ENCODE measurements at regions not wholly inside any gene's neighbourhood (a gene's known extent, or its start where the extent isn't known, plus 50 kb on each side); places are given as distances from the start of the nearest gene placed in this dataset.

GRCh38 chr15:62957130-62957529 is 85.4 kb upstream of the TPM1 start:
- intact Hi-C loops (cut with DNase I) = no loop called here
- H3K36me3 ChIP-seq (replicated peaks in 1 of 2; ENCODE audit: insufficient read depth in 1 of 2, low read depth in 2 of 2) = no peaks in the 10 kb centered on the region
- no peaks in the 10 kb centered on the region for H3K9me3 ChIP-seq
- H3K4me1 ChIP-seq = peaks cover 19% of the 10 kb centered on the region
- H3K4me3 ChIP-seq = no peak overlapping the region
- 87 to 92% methylated on average over 6 of the region's 6 CpGs for WGBS, 2 donors
- H3K27ac ChIP-seq = no peak overlapping the region
- no peaks in the 10 kb centered on the region for H3K27me3 ChIP-seq
- ATAC-seq (no peak), DNase-seq (no peak)
- TF ChIP-seq POLR2A (IDR thresholded peaks at IDR 0.05) = no peak
- TF ChIP-seq, protein P1, sequence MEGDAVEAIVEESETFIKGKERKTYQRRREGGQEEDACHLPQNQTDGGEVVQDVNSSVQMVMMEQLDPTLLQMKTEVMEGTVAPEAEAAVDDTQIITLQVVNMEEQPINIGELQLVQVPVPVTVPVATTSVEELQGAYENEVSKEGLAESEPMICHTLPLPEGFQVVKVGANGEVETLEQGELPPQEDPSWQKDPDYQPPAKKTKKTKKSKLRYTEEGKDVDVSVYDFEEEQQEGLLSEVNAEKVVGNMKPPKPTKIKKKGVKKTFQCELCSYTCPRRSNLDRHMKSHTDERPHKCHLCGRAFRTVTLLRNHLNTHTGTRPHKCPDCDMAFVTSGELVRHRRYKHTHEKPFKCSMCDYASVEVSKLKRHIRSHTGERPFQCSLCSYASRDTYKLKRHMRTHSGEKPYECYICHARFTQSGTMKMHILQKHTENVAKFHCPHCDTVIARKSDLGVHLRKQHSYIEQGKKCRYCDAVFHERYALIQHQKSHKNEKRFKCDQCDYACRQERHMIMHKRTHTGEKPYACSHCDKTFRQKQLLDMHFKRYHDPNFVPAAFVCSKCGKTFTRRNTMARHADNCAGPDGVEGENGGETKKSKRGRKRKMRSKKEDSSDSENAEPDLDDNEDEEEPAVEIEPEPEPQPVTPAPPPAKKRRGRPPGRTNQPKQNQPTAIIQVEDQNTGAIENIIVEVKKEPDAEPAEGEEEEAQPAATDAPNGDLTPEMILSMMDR (IDR thresholded peaks at IDR 0.05) = no peak

- Histone ChIP-seq H3K27me3 (no peaks in the 10 kb centered on the region), H3K27ac (peak overlapping the region in 2 of 4 donors; percentile 1 to 19), H3K36me3 (replicated peaks in 1 of 2; ENCODE audit: insufficient read depth in 1 of 2, low read depth in 2 of 2) (no peaks in the 10 kb centered on the region), H3K9me3 (no peaks in the 10 kb centered on the region), H3K4me1 (peaks cover 19% of the 10 kb centered on the region), H3K4me3 (no peak overlapping the region)
- intact Hi-C loops (cut with DNase I) = no loop called here
- WGBS, 2 donors = 46 to 54% methylated on average over 7 of the region's 7 CpGs
- TF ChIP-seq POLR2A (IDR thresholded peaks at IDR 0.05) = no peak
- TF ChIP-seq, protein P1 (IDR thresholded peaks at IDR 0.05) = no peak
- DNase-seq = peak; percentile 61 to 73 (median 68)
- peak; percentile 88 for ATAC-seq
These were observed 83.8 kb upstream of the TPM1 start for GRCh38 chr15:62958528-62959363.

- DNase-seq (no peak), ATAC-seq (no peak)
- no peak for TF ChIP-seq POLR2A (IDR thresholded peaks at IDR 0.05)
- TF ChIP-seq, protein P1 (IDR thresholded peaks at IDR 0.05) = no peak
- Histone ChIP-seq H3K36me3 (replicated peaks in 1 of 2; ENCODE audit: insufficient read depth in 1 of 2, low read depth in 2 of 2) (no peaks in the 10 kb centered on the region), H3K4me1 (peaks cover 19% of the 10 kb centered on the region), H3K9me3 (no peaks in the 10 kb centered on the region), H3K27ac (no peak overlapping the region), H3K4me3 (no peak overlapping the region), H3K27me3 (no peaks in the 10 kb centered on the region)
- WGBS, 2 donors = 80 to 84% methylated on average over 7 to 9 of the region's 9 CpGs
- intact Hi-C loops (cut with DNase I) = no loop called here
These were observed 81.4 kb upstream of the TPM1 start for GRCh38 chr15:62961134-62961533.

DNA sequence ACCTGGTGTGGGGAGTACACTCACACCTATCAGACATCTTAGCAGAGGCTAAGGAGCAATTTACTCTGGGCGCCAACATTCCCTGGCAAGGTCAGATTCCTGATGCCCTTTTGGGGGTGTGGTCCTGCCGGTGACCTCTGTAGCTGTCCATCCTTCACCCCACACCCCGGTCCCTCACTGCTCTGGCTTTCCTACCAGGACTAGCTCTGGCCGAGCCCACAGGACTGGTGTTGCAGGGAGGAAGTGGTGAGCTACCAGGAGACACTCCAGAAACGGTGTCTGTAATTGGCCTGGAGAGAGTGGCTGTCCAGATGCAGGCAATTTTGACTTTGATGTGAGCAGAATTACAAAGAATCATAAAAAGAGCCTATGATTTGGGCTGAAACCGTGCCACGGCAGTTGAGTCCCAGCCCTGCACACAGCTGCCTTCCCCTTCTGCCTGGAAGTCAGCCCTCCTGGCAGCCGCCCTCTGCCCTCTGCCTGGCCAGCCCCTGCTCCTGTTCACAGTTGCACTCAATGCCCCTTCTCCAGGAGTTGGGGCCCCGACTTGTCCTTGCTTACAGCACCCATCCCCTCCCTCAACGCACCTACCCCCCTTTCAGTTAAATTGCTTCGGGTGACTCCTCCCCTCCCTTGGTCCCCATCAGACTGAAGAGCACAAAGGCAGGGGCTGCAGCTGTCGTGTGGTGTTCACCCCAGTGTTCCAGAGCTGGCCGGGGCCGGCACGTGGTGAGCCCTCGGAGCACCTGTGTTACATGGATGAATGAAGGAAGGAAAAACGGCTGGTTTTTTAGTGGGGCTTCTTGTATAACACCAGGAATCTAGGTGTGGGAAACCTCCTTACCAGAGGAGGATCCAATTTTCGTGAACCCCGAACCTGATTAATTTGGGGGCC is 80.2 kb upstream of the TPM1 start:
- Histone ChIP-seq H3K36me3 (replicated peaks in 1 of 2; ENCODE audit: insufficient read depth in 1 of 2, low read depth in 2 of 2) (no peaks in the 10 kb centered on the region), H3K27me3 (no peaks in the 10 kb centered on the region), H3K4me3 (no peak overlapping the region), H3K27ac (no peak overlapping the region), H3K9me3 (no peaks in the 10 kb centered on the region), H3K4me1 (peaks cover 19% of the 10 kb centered on the region)
- TF ChIP-seq, protein P1 (IDR thresholded peaks at IDR 0.05) = no peak
- no peak for TF ChIP-seq POLR2A (IDR thresholded peaks at IDR 0.05)
- intact Hi-C loops (cut with DNase I) = no loop called here
- DNase-seq (no peak), ATAC-seq (no peak)
- WGBS, 2 donors = 82 to 90% methylated on average over 19 of the region's 19 CpGs

All from body of pancreas (tissue), 4 donors.